NCI-H510A (cell line): ENCODE measurements at regions not wholly inside any gene's neighbourhood (a gene's known extent, or its start where the extent isn't known, plus 50 kb on each side); places are given as distances from the start of the nearest gene placed in this dataset.
"Not testable (repeated sequence)": the region's sequence is repeated elsewhere in the genome, so short reads cannot be mapped to it uniquely, and the experiment has no call there.

Source experiments
- DNase-seq: peaks from one replicate; lab custom pipeline; 2025; lab: John Stamatoyannopoulos, UW

GRCh38 chr4:165767671-165768070 lies 105.4 kb upstream of the TLL1 start:
- no peak for DNase-seq

GRCh38 chr4:165768281-165768680 lies 104.8 kb upstream of the TLL1 start:
- no peak for DNase-seq

- DNase-seq = no peak
Measured at GRCh38 chr4:165774326-165774725, 98.7 kb upstream of the TLL1 start.

GRCh38 chr4:165779950-165780670 lies 92.9 kb upstream of the TLL1 start:
- no peak for DNase-seq

- no peak for DNase-seq
Measured at GRCh38 chr4:165780735-165781134, 92.3 kb upstream of the TLL1 start.

GRCh38 chr4:165782623-165783022 lies 90.4 kb upstream of the TLL1 start:
- no peak for DNase-seq

GRCh38 chr4:165783626-165784025 lies 89.4 kb upstream of the TLL1 start:
- DNase-seq = no peak

- DNase-seq = no peak
Measured at GRCh38 chr4:165784672-165785071, 88.4 kb upstream of the TLL1 start.

- no peak for DNase-seq
Measured at GRCh38 chr4:165785337-165785736, 87.7 kb upstream of the TLL1 start.

- no peak for DNase-seq
Measured at GRCh38 chr4:165787516-165788274, 85.3 kb upstream of the TLL1 start.

- no peak for DNase-seq
Measured at GRCh38 chr4:165788686-165789463, 84.2 kb upstream of the TLL1 start.

GRCh38 chr4:165793236-165793635 lies 79.8 kb upstream of the TLL1 start:
- DNase-seq = no peak

- no peak for DNase-seq
Measured at GRCh38 chr4:165794834-165795233, 78.2 kb upstream of the TLL1 start.

GRCh38 chr4:165799384-165799815 lies 73.6 kb upstream of the TLL1 start:
- no peak for DNase-seq

- DNase-seq = no peak
Measured at GRCh38 chr4:165802452-165802851, 70.6 kb upstream of the TLL1 start.

GRCh38 chr4:165803005-165803404 lies 70.0 kb upstream of the TLL1 start:
- no peak for DNase-seq

- DNase-seq = no peak
Measured at GRCh38 chr4:165805406-165805805, 67.6 kb upstream of the TLL1 start.

- no peak for DNase-seq
Measured at GRCh38 chr4:165806613-165807012, 66.4 kb upstream of the TLL1 start.

- DNase-seq = no peak
Measured at GRCh38 chr4:165810726-165811125, 62.3 kb upstream of the TLL1 start.

GRCh38 chr4:165813606-165814005 lies 59.4 kb upstream of the TLL1 start:
- no peak for DNase-seq

GRCh38 chr4:165814256-165815020 lies 58.6 kb upstream of the TLL1 start:
- DNase-seq = no peak

- DNase-seq = not testable (repeated sequence)
Measured at GRCh38 chr4:165819126-165819525, 53.9 kb upstream of the TLL1 start.
